ENCODE measurements at regions not wholly inside any gene's neighbourhood (a gene's known extent, or its start where the extent isn't known, plus 50 kb on each side); places are given as distances from the start of the nearest gene placed in this dataset.

DNA sequence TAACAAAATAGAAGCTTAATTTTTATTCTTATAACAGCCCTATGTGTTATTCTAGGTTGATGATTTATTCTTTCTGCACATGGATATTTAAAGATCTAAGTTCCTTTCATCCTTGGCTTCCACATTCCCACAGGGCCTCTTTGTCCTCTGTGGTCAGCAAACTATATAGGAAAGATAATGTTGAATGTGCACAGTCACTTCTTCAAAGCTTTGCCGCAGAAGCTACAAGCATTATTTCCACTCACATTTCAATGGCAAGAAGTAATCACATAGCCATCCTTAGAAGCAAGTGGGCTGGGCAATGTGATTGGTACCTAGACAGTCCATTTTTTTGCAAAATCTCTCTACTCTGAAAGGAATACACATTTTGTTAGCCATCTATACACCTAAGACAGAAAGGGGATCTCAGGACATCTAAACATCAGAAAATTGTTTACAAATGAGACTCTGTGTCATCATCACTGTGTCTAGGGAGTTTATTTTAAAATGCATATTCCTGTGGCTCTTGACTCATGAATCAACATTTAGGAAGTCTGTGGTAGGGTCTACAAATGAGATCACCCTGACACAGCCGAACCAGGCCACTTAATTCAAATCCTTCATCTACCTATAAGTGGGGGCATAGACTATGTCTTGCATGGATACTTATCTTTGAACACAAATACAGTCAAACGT is 1060.5 kb downstream of the XPNPEP1 start:
- Histone ChIP-seq H3K27ac (ENCODE audit: low read depth, low read length) (no peak overlapping the region), H3K9me3 (ENCODE audit: control insufficient read depth in 5 of 5, low read length in 5 of 5) (peaks cover 0 to 2% (median 0%) of the 10 kb centered on the region in 5 donors)

DNA sequence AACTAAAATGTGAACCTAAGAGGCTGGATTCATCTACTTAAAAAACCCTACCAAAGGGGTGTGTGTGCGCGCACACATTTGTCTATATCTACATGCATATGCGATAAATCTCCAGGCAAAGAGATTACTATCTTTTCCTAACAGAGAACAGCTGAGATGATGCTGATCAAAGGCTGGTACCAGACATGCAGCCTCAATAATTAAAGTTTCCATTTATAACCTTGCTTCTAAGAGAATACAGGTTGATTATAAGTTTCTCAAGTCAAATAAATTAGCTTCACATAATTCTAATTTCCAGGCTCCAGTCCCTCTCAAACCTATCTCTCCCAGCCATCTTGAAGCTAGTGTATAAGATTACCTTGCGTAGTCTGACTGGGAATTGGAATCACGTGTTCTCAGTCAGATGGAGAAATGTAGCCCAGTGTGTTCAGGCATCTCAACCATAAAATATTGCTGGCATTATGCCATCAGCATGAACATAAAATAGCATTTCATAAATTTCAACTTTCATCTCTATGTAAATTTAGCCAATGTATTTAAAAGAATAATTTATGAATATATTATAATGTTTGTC is 1062.0 kb downstream of the XPNPEP1 start:
- Histone ChIP-seq H3K36me3 (ENCODE audit: control insufficient read depth in 5 of 5, insufficient read depth in 5 of 5, low read length in 5 of 5) (no peaks in the 10 kb centered on the region), H3K27ac (ENCODE audit: low read depth, low read length) (no peak overlapping the region), H3K9me3 (ENCODE audit: control insufficient read depth in 5 of 5, low read length in 5 of 5) (peaks cover 0 to 2% (median 0%) of the 10 kb centered on the region in 5 donors), H3K27me3 (ENCODE audit: control insufficient read depth in 5 of 5, insufficient read depth in 4 of 5, low read length in 5 of 5) (no peaks in the 10 kb centered on the region), H3K4me3 (ENCODE audit: low read depth in 1 of 5, low read length in 5 of 5) (no peak overlapping the region), H3K9ac (ENCODE audit: low read length in 5 of 5) (no peak overlapping the region), H3K4me1 (ENCODE audit: control insufficient read depth in 5 of 5, insufficient read depth in 5 of 5, low read length in 5 of 5) (no peaks in the 10 kb centered on the region)

More for the DNA sequence above, 1060.5 kb downstream of the XPNPEP1 start:
- H3K9ac ChIP-seq (ENCODE audit: low read length in 5 of 5), result no peak overlapping the region
- no peaks in the 10 kb centered on the region for H3K4me1 ChIP-seq (ENCODE audit: control insufficient read depth in 5 of 5, insufficient read depth in 5 of 5, low read length in 5 of 5)
- H3K4me3 ChIP-seq (ENCODE audit: low read depth in 1 of 5, low read length in 5 of 5), result no peak overlapping the region
- no peaks in the 10 kb centered on the region for H3K27me3 ChIP-seq (ENCODE audit: control insufficient read depth in 5 of 5, insufficient read depth in 4 of 5, low read length in 5 of 5)
- H3K36me3 ChIP-seq (ENCODE audit: control insufficient read depth in 5 of 5, insufficient read depth in 5 of 5, low read length in 5 of 5), result no peaks in the 10 kb centered on the region

DNA sequence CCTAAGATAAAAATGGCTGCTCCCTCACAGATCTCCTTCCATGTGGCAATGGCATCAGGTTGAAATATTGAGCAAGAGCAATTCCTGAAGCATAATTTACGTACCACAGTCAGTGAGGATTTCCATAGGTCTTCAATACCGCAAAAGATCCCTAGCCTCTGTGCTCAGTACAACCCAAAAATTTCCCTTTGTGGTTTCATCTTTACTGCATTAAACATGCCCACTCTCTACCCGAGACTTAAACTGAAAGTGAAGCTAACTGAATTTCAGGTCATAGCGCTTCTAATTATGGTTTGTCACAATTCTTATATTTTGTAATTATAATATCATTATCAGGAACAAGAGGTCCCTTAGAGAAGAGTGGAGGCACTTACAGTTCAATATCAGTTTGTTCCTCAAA is 1071.1 kb downstream of the XPNPEP1 start:
- H3K4me3 ChIP-seq (ENCODE audit: low read depth in 1 of 5, low read length in 5 of 5), result no peak overlapping the region
- H3K9me3 ChIP-seq (ENCODE audit: control insufficient read depth in 5 of 5, low read length in 5 of 5), result no peaks in the 10 kb centered on the region
- H3K4me1 ChIP-seq (ENCODE audit: control insufficient read depth in 5 of 5, insufficient read depth in 5 of 5, low read length in 5 of 5), result peaks cover 0 to 12% (median 0%) of the 10 kb centered on the region in 5 donors
- no peak overlapping the region for H3K9ac ChIP-seq (ENCODE audit: low read length in 5 of 5)
- no peak overlapping the region for H3K27ac ChIP-seq (ENCODE audit: low read depth, low read length)
- H3K27me3 ChIP-seq (ENCODE audit: control insufficient read depth in 5 of 5, insufficient read depth in 4 of 5, low read length in 5 of 5), result no peaks in the 10 kb centered on the region
- no peaks in the 10 kb centered on the region for H3K36me3 ChIP-seq (ENCODE audit: control insufficient read depth in 5 of 5, insufficient read depth in 5 of 5, low read length in 5 of 5)

DNA sequence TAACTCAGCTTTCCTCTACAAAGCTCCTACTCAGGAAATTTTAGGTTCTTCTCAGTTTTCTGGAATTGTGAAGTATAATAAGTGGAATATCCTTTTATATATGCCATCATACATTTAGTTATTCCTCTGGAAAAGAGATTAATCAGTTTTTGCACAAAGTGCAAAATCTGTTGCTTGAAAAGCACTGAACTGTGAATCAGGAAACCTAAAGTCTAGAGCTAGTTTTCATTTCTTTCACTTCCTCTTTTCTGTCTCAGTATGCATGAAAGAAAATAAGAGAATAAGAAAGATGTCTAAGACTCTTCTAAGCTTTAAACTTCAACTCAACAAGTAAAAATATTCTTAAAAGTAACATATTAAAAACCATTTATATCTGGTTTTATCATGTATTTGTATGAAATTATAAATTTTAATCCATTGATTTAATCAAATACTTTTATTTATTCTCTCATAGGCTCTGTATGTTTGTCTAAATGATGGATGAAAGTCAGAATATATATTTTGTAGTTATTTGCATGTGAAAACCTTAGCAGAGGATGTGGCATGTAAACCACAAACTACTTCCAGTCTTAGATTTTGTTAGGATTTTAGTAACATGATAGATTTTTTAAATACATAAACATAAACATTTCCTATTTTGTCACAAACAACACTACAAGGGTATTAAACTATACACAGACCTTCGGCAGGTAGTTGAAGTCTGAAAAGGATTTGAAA is 1073.0 kb downstream of the XPNPEP1 start:
- no peaks in the 10 kb centered on the region for H3K27me3 ChIP-seq (ENCODE audit: control insufficient read depth in 5 of 5, insufficient read depth in 4 of 5, low read length in 5 of 5)
- no peak overlapping the region for H3K9ac ChIP-seq (ENCODE audit: low read length in 5 of 5)
- no peak overlapping the region for H3K27ac ChIP-seq (ENCODE audit: low read depth, low read length)
- no peak overlapping the region for H3K4me3 ChIP-seq (ENCODE audit: low read depth in 1 of 5, low read length in 5 of 5)
- H3K4me1 ChIP-seq (ENCODE audit: control insufficient read depth in 5 of 5, insufficient read depth in 5 of 5, low read length in 5 of 5), result peaks cover 0 to 12% (median 0%) of the 10 kb centered on the region in 5 donors
- H3K36me3 ChIP-seq (ENCODE audit: control insufficient read depth in 5 of 5, insufficient read depth in 5 of 5, low read length in 5 of 5), result no peaks in the 10 kb centered on the region
- H3K9me3 ChIP-seq (ENCODE audit: control insufficient read depth in 5 of 5, low read length in 5 of 5), result no peaks in the 10 kb centered on the region

DNA sequence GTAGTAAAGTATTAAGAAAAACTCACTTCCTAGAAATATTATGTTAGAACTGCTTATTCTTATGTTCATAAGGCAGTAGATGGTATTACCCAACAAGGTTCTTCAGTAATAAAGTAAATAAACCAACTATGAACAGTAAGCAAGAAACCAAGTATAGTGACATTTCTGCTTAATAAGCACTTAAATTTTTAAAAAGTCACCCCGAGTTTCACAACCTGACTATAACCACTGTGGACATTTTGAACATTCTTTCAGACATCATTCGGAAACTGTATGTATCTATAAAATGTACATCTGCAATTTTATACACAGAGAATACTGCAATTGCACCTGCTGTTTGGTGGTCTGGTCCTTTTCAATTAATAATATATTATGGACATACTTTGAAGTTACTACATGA is 1073.6 kb downstream of the XPNPEP1 start:
- Histone ChIP-seq H3K27ac (ENCODE audit: low read depth, low read length) (no peak overlapping the region), H3K27me3 (ENCODE audit: control insufficient read depth in 5 of 5, insufficient read depth in 4 of 5, low read length in 5 of 5) (no peaks in the 10 kb centered on the region), H3K36me3 (ENCODE audit: control insufficient read depth in 5 of 5, insufficient read depth in 5 of 5, low read length in 5 of 5) (no peaks in the 10 kb centered on the region), H3K4me1 (ENCODE audit: control insufficient read depth in 5 of 5, insufficient read depth in 5 of 5, low read length in 5 of 5) (peaks cover 0 to 12% (median 0%) of the 10 kb centered on the region in 5 donors), H3K9ac (ENCODE audit: low read length in 5 of 5) (no peak overlapping the region), H3K4me3 (ENCODE audit: low read depth in 1 of 5, low read length in 5 of 5) (no peak overlapping the region), H3K9me3 (ENCODE audit: control insufficient read depth in 5 of 5, low read length in 5 of 5) (no peaks in the 10 kb centered on the region)

DNA sequence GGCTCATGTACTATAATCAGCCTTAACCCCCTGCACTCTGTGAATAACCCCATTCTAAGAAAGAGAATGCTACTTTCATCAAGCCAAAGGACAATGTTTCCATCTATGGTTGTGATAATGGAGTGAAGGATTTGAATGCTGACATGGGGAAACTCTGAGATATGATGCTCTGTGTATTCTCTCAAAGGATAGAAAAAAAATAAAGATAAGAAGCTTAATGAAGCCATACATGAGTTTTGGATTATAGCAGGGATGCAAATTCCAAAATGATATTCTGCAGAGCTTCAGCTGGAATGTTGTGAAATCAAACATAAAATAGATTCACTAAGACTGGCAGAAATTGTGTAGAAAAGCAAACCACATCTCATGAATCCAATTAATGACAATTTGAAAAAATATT is 1074.1 kb downstream of the XPNPEP1 start:
- H3K9ac ChIP-seq (ENCODE audit: low read length in 5 of 5), result no peak overlapping the region
- H3K4me3 ChIP-seq (ENCODE audit: low read depth in 1 of 5, low read length in 5 of 5), result no peak overlapping the region
- peaks cover 0 to 10% (median 0%) of the 10 kb centered on the region in 5 donors for H3K4me1 ChIP-seq (ENCODE audit: control insufficient read depth in 5 of 5, insufficient read depth in 5 of 5, low read length in 5 of 5)
- peaks cover 0 to 4% (median 0%) of the 10 kb centered on the region in 5 donors for H3K9me3 ChIP-seq (ENCODE audit: control insufficient read depth in 5 of 5, low read length in 5 of 5)
- H3K27ac ChIP-seq (ENCODE audit: low read depth, low read length), result no peak overlapping the region
- H3K36me3 ChIP-seq (ENCODE audit: control insufficient read depth in 5 of 5, insufficient read depth in 5 of 5, low read length in 5 of 5), result no peaks in the 10 kb centered on the region
- H3K27me3 ChIP-seq (ENCODE audit: control insufficient read depth in 5 of 5, insufficient read depth in 4 of 5, low read length in 5 of 5), result no peaks in the 10 kb centered on the region

DNA sequence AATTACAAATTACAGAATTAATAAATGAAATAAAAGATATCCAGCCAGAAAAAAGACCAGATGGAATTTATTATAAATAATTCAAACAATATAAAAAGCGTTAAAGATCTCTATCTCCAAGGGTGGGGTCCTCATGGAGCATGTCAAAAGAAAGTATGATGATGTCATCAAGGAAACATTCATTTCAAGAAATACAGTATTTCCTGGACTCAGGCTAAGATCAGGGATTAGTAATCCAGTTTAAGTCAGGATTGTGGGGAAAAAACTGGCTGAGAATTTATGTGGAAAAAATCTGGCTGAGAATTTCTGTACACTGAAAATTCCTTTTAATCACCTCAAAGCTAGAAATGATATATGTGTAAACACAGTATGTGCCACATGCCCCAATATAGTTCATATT is 1075.3 kb downstream of the XPNPEP1 start:
- peaks cover 0 to under 1% (median 0%) of the 10 kb centered on the region in 5 donors for H3K4me1 ChIP-seq (ENCODE audit: control insufficient read depth in 5 of 5, insufficient read depth in 5 of 5, low read length in 5 of 5)
- no peaks in the 10 kb centered on the region for H3K36me3 ChIP-seq (ENCODE audit: control insufficient read depth in 5 of 5, insufficient read depth in 5 of 5, low read length in 5 of 5)
- H3K27me3 ChIP-seq (ENCODE audit: control insufficient read depth in 5 of 5, insufficient read depth in 4 of 5, low read length in 5 of 5), result no peaks in the 10 kb centered on the region
- no peak overlapping the region for H3K4me3 ChIP-seq (ENCODE audit: low read depth in 1 of 5, low read length in 5 of 5)
- H3K9me3 ChIP-seq (ENCODE audit: control insufficient read depth in 5 of 5, low read length in 5 of 5), result peaks cover 0 to 4% (median 0%) of the 10 kb centered on the region in 5 donors
- no peak overlapping the region for H3K27ac ChIP-seq (ENCODE audit: low read depth, low read length)
- H3K9ac ChIP-seq (ENCODE audit: low read length in 5 of 5), result no peak overlapping the region

DNA sequence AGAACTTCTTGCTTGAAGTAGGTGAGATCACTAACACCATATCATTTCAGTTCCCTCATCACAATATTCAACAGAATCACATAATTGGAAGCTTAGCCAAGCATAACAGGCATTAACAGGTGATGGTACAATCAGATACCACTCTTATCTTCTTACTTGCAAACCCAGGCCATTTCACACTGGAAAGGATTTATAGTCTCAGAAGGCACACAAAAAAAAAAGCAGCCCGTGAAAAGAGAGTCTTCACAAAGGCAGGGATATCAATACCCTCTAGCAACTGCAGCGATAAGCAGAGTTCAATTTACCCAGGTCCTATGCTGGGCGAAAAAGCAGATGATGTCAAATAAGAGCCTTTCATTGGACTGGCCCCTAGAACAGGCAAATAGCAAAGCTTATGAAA is 1082.4 kb downstream of the XPNPEP1 start:
- Histone ChIP-seq H3K27ac (ENCODE audit: low read depth, low read length) (no peak overlapping the region), H3K27me3 (ENCODE audit: control insufficient read depth in 5 of 5, insufficient read depth in 4 of 5, low read length in 5 of 5) (no peaks in the 10 kb centered on the region), H3K4me1 (ENCODE audit: control insufficient read depth in 5 of 5, insufficient read depth in 5 of 5, low read length in 5 of 5) (no peaks in the 10 kb centered on the region), H3K36me3 (ENCODE audit: control insufficient read depth in 5 of 5, insufficient read depth in 5 of 5, low read length in 5 of 5) (no peaks in the 10 kb centered on the region), H3K9ac (ENCODE audit: low read length in 5 of 5) (no peak overlapping the region), H3K9me3 (ENCODE audit: control insufficient read depth in 5 of 5, low read length in 5 of 5) (peaks cover 0 to 4% (median 0%) of the 10 kb centered on the region in 5 donors), H3K4me3 (ENCODE audit: low read depth in 1 of 5, low read length in 5 of 5) (no peak overlapping the region)

DNA sequence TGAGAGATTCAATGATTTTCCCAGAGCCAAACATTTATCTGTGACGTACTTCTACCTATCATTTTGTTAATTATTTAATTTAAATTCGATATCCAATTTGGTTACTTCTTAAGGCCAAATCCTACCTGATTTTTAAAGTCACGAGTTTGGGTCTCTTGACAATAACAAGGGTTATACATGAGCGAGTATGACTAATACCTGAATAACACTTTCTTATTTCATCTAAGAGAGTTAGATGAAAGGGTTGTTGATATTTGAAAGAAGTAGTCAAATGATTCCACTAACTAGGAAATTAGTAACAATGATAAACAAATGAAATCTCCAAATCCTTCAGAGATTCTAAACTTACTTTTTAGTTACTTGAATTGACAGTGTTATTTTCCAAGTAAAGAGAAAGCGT is 1086.9 kb downstream of the XPNPEP1 start:
- Histone ChIP-seq H3K9me3 (ENCODE audit: control insufficient read depth in 5 of 5, low read length in 5 of 5) (peaks cover 0 to 4% (median 2%) of the 10 kb centered on the region in 5 donors), H3K36me3 (ENCODE audit: control insufficient read depth in 5 of 5, insufficient read depth in 5 of 5, low read length in 5 of 5) (no peaks in the 10 kb centered on the region), H3K4me1 (ENCODE audit: control insufficient read depth in 5 of 5, insufficient read depth in 5 of 5, low read length in 5 of 5) (no peaks in the 10 kb centered on the region), H3K27ac (ENCODE audit: low read depth, low read length) (no peak overlapping the region), H3K9ac (ENCODE audit: low read length in 5 of 5) (no peak overlapping the region), H3K27me3 (ENCODE audit: control insufficient read depth in 5 of 5, insufficient read depth in 4 of 5, low read length in 5 of 5) (no peaks in the 10 kb centered on the region), H3K4me3 (ENCODE audit: low read depth in 1 of 5, low read length in 5 of 5) (no peak overlapping the region)

DNA sequence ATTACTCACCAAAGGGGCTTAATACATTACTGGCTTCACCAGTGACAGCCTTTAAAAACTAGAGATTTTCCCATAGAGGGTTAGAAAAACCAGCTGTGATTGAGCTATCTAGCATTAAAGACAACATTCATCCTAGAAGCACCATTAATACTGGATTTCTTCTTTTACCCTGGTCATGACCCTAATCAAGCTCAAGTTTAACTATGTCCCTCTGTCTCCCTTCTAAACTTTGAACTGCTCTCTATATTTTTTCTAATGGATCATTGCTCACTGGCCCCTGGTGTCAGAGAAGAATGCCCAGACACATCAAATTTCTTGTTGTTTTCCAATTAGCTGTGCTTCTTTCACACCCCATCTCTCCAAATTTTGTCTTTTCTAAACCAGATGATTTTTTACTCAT is 1101.3 kb downstream of the XPNPEP1 start:
- no peaks in the 10 kb centered on the region for H3K4me1 ChIP-seq (ENCODE audit: control insufficient read depth in 5 of 5, insufficient read depth in 5 of 5, low read length in 5 of 5)
- peaks cover 0 to 2% (median 0%) of the 10 kb centered on the region in 5 donors for H3K9me3 ChIP-seq (ENCODE audit: control insufficient read depth in 5 of 5, low read length in 5 of 5)
- no peak overlapping the region for H3K9ac ChIP-seq (ENCODE audit: low read length in 5 of 5)
- H3K27me3 ChIP-seq (ENCODE audit: control insufficient read depth in 5 of 5, insufficient read depth in 4 of 5, low read length in 5 of 5), result no peaks in the 10 kb centered on the region
- H3K27ac ChIP-seq (ENCODE audit: low read depth, low read length), result no peak overlapping the region
- H3K36me3 ChIP-seq (ENCODE audit: control insufficient read depth in 5 of 5, insufficient read depth in 5 of 5, low read length in 5 of 5), result no peaks in the 10 kb centered on the region
- H3K4me3 ChIP-seq (ENCODE audit: low read depth in 1 of 5, low read length in 5 of 5), result no peak overlapping the region
